Activated CD8-positive, alpha-beta memory T cell treated with anti-CD3 and anti-CD28 coated beads for 48 hours (primary cell): ENCODE measurements at regions not wholly inside any gene's neighbourhood (a gene's known extent, or its start where the extent isn't known, plus 50 kb on each side); places are given as distances from the start of the nearest gene placed in this dataset.

ENCODE experiments used
- DNase-seq, 3 experiments: peaks; one replicate each; pipeline ENCODE4 v3.0.0-alpha.2; 2020; ENCODE audit warnings: low read depth in 2 of 3, low spot score in 2 of 3

GRCh38 chr15:95715116-95715903 lies 615.2 kb upstream of the NR2F2 start:
- DNase-seq, result no peak

GRCh38 chr15:95715906-95716656 lies 614.4 kb upstream of the NR2F2 start:
- DNase-seq, result no peak

DNA sequence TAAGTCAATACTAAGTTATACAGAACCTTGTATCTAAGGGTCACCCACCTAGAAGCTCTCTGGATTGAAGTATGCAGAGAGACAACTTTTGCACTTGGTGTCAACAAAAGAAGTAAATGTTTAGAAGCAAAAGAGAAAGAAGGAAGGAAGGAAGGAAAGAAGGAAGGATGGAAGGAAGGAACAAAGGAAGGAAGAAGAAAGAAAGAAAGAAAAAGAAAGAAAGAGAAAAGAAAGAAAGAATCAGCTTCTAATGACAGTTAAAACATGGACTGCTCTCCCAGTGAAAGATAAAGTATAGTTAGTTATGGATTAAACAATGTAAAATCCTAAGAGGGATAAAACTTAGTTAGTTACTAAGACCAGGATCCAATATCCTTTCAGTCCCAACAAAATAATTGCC lies 613.8 kb upstream of the NR2F2 start:
- no peak for DNase-seq

DNA sequence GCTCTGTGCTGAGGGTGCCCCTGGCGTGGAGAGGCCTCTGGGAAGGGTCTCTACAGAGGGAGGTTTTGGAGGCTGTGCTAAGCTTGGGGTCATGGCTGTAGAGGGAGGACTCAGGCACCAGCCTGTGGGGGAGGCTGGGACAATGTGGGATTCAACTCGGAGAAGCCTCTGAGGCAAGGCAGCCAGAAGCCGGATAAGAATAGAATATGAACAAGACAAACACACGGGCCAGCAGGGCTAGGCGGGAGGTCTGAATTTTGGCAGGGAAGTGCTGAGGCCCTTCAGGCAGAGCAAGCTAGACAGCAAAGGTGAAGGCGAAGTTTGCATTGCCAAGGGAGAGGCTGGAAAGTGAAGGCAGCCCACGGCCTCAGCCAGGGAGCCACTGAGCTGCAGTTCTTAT lies 612.1 kb upstream of the NR2F2 start:
- DNase-seq, result no peak

GRCh38 chr15:95724908-95725633 lies 605.4 kb upstream of the NR2F2 start:
- DNase-seq, result no peak

DNA sequence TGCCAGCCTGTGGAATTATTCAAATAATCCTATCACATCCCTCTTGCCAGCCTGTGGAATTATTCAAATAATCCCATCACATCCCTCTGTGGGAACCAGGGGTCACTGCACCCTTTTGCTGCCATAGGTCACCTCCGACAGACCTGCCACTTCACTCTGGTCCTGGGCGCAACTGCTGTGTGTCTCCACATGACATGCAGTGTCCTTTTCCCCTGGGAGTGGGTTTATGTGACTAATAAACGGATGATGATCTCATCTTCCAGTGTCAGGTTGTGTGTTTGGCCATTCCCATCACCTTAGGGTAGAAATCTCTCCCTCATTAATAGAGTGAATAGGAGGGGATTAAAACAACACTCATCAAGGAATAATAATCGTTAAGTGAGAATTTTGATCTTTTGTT lies 603.6 kb upstream of the NR2F2 start:
- no peak for DNase-seq

DNA sequence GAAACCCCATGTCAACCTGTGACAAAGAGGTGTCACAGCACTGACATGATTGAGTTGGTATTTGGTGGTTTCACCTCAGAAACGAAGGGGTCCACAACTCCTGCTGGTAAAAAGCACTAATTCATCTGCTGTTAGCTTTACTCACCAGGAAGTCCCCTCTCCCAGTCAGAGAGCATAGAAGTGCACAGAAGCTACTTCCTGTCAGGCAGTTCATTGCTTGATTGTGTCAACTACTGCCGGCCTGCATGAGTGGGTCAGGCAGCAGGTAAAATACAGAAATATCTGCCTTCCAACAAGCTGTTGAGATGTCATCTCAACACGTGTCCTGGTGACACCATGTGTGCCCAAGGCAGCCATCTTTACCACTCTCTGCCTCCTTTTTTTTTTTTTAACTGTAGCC lies 596.6 kb upstream of the NR2F2 start:
- DNase-seq, result no peak

DNA sequence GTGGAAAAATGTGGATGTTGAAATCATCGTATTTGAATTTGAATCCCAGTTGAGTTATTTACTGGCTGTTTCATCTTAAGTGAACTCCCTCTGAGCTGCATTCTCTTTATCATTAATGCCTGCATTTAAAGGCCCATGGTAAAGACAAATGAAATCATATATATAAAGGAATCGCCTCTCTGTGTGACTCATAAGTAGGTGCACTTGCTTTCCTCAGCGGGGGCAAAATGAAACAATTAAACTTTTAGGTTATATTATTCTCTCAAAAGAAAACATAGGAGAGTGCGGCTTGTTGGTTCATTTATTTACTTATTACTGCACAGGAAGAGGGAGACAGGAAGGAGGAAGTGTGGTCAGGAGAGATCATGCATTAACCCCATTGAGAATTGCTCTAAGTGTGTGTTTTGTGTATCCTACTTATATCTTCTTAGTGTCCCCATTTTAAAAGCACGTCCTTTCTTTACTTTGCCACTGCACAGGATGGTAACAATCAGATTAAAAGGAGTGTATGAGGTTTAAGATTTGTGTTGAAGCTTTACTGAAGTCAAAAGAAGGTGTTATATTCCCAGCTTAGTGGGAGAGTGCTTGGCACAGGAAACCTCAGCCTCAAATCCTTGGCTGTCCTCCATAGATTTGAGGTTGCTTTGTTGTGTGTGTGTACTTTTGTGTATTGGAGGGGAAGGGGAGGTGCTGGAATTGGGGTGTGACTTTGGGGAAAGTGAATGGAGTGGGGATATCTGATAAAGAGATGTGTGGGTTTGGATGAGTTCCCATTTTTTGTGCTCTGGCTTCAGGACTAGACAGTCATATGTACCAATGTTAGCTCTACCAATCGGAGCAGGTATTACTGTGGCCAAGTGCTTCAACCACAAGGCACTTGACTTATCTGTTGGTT lies 595.8 kb upstream of the NR2F2 start:
- DNase-seq, result no peak

GRCh38 chr15:95737060-95737459 lies 593.4 kb upstream of the NR2F2 start:
- no peak for DNase-seq

DNA sequence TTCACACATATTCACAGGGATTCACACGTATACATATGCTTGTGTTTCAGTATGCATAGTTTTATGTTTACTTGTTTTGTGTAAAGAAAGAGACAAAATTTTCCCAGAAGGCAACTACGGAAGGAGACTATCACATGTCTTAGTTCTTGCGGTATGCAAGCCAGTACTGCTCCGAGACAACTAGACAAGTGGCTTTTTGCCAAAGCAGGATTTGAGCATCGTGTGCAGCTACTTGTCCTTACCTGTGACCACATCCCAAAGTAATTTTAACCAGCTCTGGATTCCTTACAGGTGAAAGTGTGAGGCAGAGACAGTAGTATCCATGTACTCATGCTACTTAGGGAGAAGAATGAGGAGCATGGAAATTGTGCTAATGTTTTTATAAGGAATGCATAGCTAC lies 591.4 kb upstream of the NR2F2 start:
- DNase-seq, result no peak

DNA sequence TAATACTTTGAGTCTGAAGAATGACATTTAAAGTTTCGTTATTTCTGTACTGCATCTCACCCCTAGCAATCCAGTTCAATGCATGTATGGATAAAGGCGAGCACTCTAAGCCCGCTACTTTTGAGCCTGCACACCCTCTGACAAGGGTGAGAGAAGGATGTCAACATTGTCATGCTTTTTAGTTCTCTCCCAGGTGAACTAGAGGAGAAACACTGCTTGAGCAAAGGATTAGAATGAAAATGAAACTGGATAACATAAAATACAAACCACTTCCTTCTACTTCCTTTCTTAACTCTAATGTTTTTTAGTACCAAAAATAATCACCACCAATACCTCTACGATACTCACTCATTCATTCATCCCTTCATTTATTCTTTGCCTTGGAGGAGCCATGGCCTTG lies 588.7 kb upstream of the NR2F2 start:
- DNase-seq, result no peak

GRCh38 chr15:95742256-95742655 lies 588.2 kb upstream of the NR2F2 start:
- no peak for DNase-seq

DNA sequence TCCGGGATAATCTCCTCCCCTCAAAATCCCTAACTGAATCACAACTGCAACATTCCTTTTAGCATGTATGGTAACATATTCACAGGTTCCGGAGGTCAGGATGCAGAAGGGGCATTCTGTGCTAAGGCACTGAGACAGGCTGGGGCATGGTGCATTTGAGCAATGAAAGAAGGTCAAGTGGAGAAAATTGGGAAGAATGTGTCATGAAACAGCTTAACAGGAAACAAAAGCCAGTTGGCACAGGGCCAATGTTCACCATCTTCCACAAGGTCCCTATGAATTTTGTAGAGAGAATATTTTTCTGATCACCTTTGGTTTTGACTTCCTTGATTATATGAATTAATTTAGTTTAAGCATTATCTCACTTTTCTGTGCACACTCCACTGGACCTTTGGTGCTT lies 587.7 kb upstream of the NR2F2 start:
- DNase-seq, result no peak

GRCh38 chr15:95757171-95757570 lies 573.3 kb upstream of the NR2F2 start:
- no peak for DNase-seq

- no peak for DNase-seq
Measured at GRCh38 chr15:95758451-95758850, 572.0 kb upstream of the NR2F2 start.

- no peak for DNase-seq
Measured at GRCh38 chr15:95758851-95759250, 571.6 kb upstream of the NR2F2 start.

DNA sequence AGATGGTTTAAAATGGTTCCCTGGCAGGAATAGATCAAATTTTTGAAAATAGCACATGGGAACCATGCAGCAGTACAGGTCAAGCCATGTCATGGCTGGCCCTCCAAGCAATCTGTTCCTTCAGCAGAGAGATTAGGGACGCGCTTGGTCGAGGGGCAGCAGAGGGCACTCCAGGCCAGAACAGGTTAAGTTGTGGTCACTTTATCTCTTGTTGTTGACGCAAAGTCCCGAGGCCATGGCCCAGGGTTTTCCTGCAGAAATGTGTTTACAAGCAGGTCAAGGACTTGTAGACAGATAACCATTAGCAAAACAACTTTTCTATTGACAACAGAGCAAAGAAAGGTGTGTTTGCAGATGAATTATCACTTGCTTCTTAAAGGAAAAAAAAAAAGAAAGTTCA lies 570.0 kb upstream of the NR2F2 start:
- DNase-seq, result no peak

- no peak for DNase-seq
Measured at GRCh38 chr15:95761501-95762165, 568.9 kb upstream of the NR2F2 start.

DNA sequence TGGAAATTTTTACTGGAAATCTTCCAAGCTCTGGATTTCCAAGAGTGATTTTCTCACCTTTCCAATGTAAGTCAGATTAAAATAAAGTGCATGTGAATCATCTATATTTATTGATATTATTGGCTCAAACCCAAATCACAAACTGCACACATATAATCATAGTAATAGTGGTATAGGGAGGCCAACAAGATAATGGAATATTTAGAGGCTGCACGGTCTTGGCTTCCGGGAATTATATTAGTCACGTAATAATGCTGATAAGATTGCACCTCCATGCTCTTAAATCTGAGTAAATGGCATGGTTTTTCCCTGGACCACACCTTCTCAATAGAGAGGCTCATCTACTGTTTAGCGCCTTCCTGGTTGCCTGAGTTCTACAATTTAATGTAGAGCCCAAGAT lies 567.1 kb upstream of the NR2F2 start:
- no peak for DNase-seq

- no peak for DNase-seq
Measured at GRCh38 chr15:95765161-95765560, 565.3 kb upstream of the NR2F2 start.

GRCh38 chr15:95770196-95770595 lies 560.3 kb upstream of the NR2F2 start:
- DNase-seq, result no peak
